Prostate gland (tissue), 2 donors: ENCODE measurements at regions not wholly inside any gene's neighbourhood (a gene's known extent, or its start where the extent isn't known, plus 50 kb on each side); places are given as distances from the start of the nearest gene placed in this dataset.

Experiments
- DNase-seq: peaks from one replicate; pipeline ENCODE4 v3.0.0-alpha.2; 2019; ENCODE audit warnings: low spot score
- H3K27ac ChIP-seq, 2 donors: fragments of 200-600 bp; sonication (generic); 2 replicates each; pipeline ENCODE4 v1.5.1; 2017 to 2019
- H3K27me3 ChIP-seq: fragments of 200-600 bp; sonication (generic); replicated peaks from 2 replicates; pipeline ENCODE4 v1.5.1; 2019; ENCODE audit not compliant: insufficient read depth
- H3K36me3 ChIP-seq, 2 donors: fragments of 200-600 bp; sonication (generic); 1 replicate in 1 of 2; 2 replicates in 1 of 2; pipeline versions ENCODE4 v1.5.1 to v1.8.1; 2017 to 2019
- H3K4me1 ChIP-seq: fragments of 200-600 bp; sonication (generic); replicated peaks from 2 replicates; pipeline ENCODE4 v1.5.1; 2019
- H3K4me3 ChIP-seq, 2 donors: fragments of 200-600 bp; sonication (generic); 2 replicates each; pipeline ENCODE4 v1.5.1; 2017 to 2019
- H3K9me3 ChIP-seq: fragments of 200-600 bp; sonication (generic); 2 replicates; pipeline ENCODE4 v1.5.1; 2017
- POLR2A ChIP-seq: fragments of 450-650 bp; IDR thresholded peaks from one replicate; pipeline ENCODE4 v1.6.1; 2016; ENCODE audit warnings: antibody characterized with exemption, mild to moderate bottlenecking
- POLR2AphosphoS5 ChIP-seq: sonication (generic); formaldehyde crosslinking; IDR thresholded peaks from one replicate; pipeline ENCODE4 v1.6.1; 2017; ENCODE audit warnings: antibody characterized with exemption
- WGBS: methylation state at CpG from one replicate; pipeline ENCODE4 v1.1.5; 2018; 5-methylcytosine and 5-hydroxymethylcytosine counted together
- intact Hi-C: fragments of 100-400 bp; cut with DNase I; formaldehyde crosslinking; loops from one replicate; pipeline ENCODE4 v1.14.2; 2022
- TF ChIP-seq, protein P1 (sequence below), 4 experiments: fragments of 200-600 bp in 2 of 4; fragments of 450-650 bp in 2 of 4; sonication (generic) in 2 of 4; IDR thresholded peaks; 1 replicate in 3 of 4; 2 replicates in 1 of 4; pipeline ENCODE4 v1.5.1; 2016 to 2019; ENCODE audit warnings: antibody characterized with exemption in 4 of 4, mild to moderate bottlenecking in 2 of 4, moderate library complexity in 2 of 4

DNA sequence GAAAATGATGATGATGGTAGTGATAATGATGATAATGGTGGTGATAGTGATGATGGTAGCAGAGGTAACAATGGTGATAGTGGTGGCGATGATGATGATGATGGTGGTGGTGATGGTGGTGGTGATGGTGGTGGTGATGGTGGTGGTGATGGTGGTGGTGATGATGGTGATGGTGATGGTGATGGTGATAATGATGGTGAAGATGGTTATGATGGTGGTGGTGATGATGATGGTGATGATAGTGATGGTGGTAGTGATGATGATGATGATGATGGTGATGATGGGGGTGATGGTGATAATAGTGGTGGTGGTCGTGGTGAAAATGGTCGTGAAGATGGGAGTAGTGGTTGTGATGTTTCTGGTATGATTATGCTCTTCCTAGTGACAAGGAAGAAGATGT is 581.8 kb downstream of the HS3ST4 start:
- WGBS, result 69% methylated on average over 3 of the region's 3 CpGs
- TF ChIP-seq POLR2AphosphoS5, result no peak
- TF ChIP-seq POLR2A, result no peak
- TF ChIP-seq, protein P1, sequence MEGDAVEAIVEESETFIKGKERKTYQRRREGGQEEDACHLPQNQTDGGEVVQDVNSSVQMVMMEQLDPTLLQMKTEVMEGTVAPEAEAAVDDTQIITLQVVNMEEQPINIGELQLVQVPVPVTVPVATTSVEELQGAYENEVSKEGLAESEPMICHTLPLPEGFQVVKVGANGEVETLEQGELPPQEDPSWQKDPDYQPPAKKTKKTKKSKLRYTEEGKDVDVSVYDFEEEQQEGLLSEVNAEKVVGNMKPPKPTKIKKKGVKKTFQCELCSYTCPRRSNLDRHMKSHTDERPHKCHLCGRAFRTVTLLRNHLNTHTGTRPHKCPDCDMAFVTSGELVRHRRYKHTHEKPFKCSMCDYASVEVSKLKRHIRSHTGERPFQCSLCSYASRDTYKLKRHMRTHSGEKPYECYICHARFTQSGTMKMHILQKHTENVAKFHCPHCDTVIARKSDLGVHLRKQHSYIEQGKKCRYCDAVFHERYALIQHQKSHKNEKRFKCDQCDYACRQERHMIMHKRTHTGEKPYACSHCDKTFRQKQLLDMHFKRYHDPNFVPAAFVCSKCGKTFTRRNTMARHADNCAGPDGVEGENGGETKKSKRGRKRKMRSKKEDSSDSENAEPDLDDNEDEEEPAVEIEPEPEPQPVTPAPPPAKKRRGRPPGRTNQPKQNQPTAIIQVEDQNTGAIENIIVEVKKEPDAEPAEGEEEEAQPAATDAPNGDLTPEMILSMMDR (IDR thresholded peaks at IDR 0.05), result no peak
- no peak for DNase-seq
- intact Hi-C loops, result no loop called here
- Histone ChIP-seq H3K4me1 (no peaks in the 10 kb centered on the region), H3K9me3 (no peaks in the 10 kb centered on the region), H3K36me3 (no peaks in the 10 kb centered on the region), H3K27me3 (no peaks in the 10 kb centered on the region), H3K4me3 (no peak overlapping the region), H3K27ac (no peak overlapping the region)

DNA sequence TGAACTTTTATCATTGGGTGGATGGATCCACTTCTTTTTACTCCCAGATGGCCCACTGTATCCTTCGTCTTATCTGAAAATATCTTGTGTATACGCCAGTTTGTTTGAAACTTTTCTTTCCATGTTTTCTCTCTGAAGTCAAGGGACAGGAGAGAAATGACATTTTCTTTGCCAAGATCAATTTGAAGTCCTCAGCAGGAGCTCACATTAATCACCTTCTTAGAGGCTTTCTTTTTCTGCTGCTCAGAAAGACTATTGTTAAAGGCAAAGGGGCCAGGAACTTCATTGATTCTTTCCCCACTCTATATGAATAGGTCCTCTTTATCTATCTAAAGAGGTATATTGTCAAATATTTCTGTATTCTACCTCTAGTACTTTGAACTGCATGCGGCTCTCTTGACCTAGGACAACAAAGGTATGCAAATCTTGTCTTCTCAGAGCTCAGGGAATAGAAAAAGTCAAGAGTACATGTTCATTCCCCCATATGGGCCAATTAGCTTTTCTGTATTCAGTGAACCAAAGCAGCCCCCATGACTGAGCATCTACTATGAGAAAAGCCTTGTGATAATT is 583.3 kb downstream of the HS3ST4 start:
- no peak for TF ChIP-seq POLR2A
- no peak for TF ChIP-seq POLR2AphosphoS5
- TF ChIP-seq, protein P1 (IDR thresholded peaks at IDR 0.05), result no peak
- intact Hi-C loops, result no loop called here
- WGBS, result 67% methylated on average over 3 of the region's 3 CpGs

DNA sequence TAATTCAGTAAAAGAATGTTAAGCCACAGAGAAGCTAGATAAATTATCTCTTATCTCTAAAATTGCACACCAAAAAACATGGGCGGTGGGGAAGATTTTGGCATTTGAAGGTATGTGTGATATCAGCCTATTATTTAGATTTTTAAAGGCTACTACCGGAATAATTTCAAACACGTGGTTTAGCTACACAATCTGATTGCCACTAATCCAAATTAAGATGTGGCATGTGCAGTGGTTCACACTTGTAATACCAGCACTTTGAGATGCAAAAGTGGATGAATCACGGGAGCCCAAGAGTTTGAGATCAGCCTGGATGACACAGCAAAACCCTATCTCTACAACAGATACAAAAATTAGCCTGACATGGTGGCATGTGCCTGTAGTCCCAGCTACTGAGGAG is 584.5 kb downstream of the HS3ST4 start:
- H3K9me3 ChIP-seq, result no peaks in the 10 kb centered on the region
- no peaks in the 10 kb centered on the region for H3K4me1 ChIP-seq
- DNase-seq, result no peak
- H3K27me3 ChIP-seq, result no peaks in the 10 kb centered on the region
- no peaks in the 10 kb centered on the region for H3K36me3 ChIP-seq
- WGBS, result 79% methylated on average over 4 of the region's 4 CpGs
- H3K4me3 ChIP-seq, result no peak overlapping the region
- TF ChIP-seq POLR2AphosphoS5 (no peak), POLR2A (no peak)
- TF ChIP-seq, protein P1 (IDR thresholded peaks at IDR 0.05), result no peak
- no peak overlapping the region for H3K27ac ChIP-seq
- intact Hi-C loops, result no loop called here

More for the DNA sequence above, 583.3 kb downstream of the HS3ST4 start:
- Histone ChIP-seq H3K4me3 (no peak overlapping the region), H3K27me3 (no peaks in the 10 kb centered on the region), H3K36me3 (no peaks in the 10 kb centered on the region), H3K9me3 (no peaks in the 10 kb centered on the region), H3K27ac (no peak overlapping the region), H3K4me1 (no peaks in the 10 kb centered on the region)
- DNase-seq, result no peak

DNA sequence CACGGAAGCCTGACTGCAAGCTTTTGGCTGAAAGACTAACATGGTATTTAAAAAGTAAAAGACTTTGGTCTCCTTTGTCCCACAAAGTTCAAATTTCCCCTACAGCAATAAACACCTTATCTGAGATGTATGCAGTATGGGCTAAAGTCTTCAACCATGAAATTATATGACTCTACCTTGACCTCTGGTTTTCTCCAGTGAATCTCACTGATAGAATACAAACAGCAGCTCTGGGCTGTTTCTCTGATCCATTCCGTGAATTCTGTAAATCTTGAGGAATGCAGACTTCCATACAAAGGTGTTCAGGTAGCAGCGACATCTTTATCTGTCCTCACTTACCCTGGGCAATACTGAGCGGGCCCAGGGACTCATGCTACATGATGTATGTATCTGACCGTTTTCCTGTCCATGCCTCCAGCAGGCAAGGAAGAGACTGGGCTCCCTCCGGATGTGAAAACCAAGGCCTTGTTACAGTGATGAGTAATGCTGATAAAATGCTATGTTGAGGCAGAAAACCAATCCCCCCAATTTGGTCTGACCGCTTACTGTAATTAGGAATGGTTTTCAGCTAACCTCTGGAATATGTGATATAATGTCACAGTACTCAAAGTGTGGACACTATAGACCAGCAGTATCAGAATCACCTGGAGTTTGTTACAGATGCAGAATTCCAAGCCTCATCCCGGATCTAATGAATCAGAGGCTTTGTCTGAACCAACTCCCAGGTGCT is 589.8 kb downstream of the HS3ST4 start:
- H3K4me3 ChIP-seq, result no peak overlapping the region
- no peak for TF ChIP-seq POLR2A
- TF ChIP-seq, protein P1 (IDR thresholded peaks at IDR 0.05), result no peak
- no peak for TF ChIP-seq POLR2AphosphoS5
- H3K4me1 ChIP-seq, result no peaks in the 10 kb centered on the region
- H3K36me3 ChIP-seq, result no peaks in the 10 kb centered on the region
- no peaks in the 10 kb centered on the region for H3K9me3 ChIP-seq
- H3K27me3 ChIP-seq, result no peaks in the 10 kb centered on the region
- intact Hi-C loops, result no loop called here
- no peak for DNase-seq
- no peak overlapping the region for H3K27ac ChIP-seq
- 70% methylated on average over 8 of the region's 8 CpGs for WGBS
